GM18951 (cell line): ENCODE measurements at regions not wholly inside any gene's neighbourhood (a gene's known extent, or its start where the extent isn't known, plus 50 kb on each side); places are given as distances from the start of the nearest gene placed in this dataset.

Source experiments
- POLR2A ChIP-seq: IDR thresholded peaks from 4 replicates; pipeline ENCODE4 v1.6.1; 2011; ENCODE audit warnings: mild to moderate bottlenecking; ENCODE audit not compliant: insufficient read length, insufficient read depth; ENCODE audit errors: extremely low read depth
- in situ Hi-C: fragments of 300-500 bp; cut with MboI; formaldehyde crosslinking; loops from one replicate; pipeline ENCODE4 v1.12.0; 2022; ENCODE audit warnings: low sequenced_read_pairs, mixed read lengths, inconsistent platforms; ENCODE audit not compliant: unreplicated experiment

DNA sequence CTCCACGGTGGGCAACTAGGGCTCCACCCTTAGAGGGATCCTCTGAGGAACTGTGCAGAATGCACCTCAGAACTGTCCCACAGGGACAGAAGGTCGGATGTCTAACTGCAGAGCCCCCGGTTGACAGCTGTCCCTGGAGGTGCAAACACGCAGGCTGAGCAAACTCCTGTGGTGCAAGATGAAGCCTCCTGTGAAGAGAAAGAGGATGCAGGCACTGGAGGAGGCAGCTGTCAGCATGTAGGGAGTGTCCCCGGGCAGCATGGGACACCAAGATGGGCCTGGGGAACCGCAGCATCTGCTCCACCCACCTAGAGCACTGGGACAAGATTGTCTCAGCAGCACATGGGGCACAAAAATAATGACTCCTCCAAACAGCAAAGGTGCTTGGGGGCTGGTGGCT, 258.9 kb downstream of the ABHD5 start:
- in situ Hi-C loops, result no loop called here
- TF ChIP-seq POLR2A, result no peak

DNA sequence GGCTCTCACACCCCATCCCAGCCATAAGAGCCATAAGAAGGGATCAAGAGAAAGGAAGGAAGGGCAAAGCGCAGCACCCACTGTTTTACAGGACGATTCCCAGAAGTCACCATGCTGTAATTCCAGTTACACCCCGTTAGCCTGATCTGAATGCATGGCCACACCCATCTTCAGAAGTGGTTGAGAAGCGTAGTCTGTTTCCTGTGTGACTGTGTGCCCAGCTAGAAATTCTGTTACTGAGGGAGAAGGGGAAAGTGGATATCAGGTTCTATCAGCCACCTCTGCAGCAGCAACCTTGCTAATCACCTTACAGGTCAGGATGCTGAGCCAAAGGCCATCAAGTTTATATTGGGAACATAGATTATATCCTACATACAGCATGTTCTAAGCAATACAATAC, 260.0 kb downstream of the ABHD5 start:
- TF ChIP-seq POLR2A, result no peak
- in situ Hi-C loops, result no loop called here

DNA sequence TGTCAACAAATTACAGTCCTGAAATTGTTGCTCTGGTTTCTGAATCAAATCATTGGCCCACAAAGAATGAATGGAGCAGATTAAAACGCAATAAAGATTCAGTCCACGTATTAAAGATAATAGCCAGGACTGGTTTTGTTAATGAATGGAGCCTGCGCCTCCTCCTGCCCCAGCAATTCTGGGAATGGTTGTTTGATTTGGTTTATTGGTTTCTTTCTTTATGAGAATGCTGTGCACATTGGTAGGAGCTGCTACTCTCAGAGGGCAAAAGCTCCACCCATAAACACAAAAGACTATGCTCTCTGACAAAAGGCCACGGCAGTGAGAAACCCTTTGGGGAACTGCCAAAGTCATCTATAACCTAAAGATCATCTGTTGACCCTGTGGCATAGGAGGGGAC, 261.1 kb downstream of the ABHD5 start:
- no peak for TF ChIP-seq POLR2A
- in situ Hi-C loops, result no loop called here

DNA sequence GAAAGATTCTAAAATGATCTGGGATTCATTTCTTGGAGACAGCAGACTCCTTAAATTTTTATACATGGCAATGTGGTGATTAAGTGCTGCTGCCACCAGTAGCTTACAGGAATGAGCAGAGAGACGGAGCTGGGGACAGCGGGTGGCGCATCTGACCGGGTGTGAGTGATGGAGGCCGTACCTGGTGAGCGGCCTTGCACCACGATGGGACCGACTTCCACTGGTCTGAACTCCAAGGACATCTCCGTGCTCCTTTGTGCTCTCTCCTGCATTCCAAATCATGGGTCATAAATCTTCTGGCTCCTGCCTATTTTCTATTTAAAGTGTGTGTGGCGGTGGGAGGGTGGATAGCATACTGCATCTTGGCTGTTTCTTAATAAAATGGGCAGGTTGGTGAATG, 262.6 kb downstream of the ABHD5 start:
- in situ Hi-C loops, result no loop called here

DNA sequence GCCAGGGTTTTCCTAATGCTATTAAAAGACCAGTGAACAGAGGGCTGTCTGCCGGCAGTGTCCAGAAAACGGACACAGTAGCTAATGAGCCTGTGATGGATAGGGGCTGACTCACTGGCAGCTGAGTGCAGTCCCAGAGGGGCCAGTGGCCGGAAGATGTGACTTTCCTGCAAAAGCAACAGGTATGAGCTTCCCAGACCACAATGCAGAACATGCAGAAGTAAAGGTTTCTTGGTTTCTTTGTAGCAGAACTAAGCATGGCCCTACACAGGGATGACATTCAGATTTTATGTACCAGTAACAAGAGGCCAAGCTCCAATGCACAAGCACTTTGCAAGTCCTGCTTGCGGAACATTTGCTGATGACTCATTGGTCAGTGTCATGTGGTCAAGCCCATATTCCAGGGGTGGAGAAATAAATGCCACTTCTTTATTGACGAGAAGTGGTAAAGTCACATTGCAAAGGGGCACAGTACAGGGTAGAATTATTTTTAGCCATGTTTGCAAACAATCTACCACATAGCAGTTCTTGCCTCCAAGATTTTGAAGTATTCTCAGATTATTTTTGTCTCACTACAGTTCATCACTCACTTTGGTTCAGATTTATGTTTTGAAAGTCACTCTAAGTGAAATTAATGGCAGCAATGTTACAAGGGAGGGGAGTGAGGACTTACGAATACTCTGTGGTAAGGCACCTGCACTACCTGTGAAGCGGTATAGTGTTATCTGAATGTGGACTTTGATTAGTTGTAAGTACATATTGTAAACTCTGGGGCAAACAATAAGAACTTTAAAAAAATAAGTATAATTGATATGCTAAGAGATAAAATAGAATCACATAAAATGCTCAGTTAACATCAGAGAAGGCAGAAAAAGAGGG, 263.3 kb downstream of the ABHD5 start:
- in situ Hi-C loops, result no loop called here
- TF ChIP-seq POLR2A, result no peak

More for the DNA sequence above, 262.6 kb downstream of the ABHD5 start:
- TF ChIP-seq POLR2A, result no peak

DNA sequence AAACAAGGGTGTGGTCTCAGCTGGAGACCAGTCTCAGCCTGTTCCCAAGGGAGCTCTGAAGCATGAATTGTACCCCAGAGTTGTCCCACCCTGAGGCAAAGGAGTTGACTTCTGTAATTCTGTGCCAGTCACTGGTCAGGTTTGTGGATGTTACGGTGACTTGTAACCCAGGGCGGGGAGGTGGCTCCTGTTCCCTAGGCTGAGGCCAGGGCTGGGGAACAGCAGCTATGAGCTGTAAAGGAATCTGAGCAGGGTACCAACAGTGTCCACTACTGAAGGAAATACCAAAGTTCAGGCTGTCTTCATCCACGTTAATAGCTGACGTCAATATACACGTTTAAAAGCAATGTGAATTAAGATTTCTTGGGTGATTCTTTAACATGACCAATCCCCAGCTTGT, 266.2 kb downstream of the ABHD5 start:
- no peak for TF ChIP-seq POLR2A

DNA sequence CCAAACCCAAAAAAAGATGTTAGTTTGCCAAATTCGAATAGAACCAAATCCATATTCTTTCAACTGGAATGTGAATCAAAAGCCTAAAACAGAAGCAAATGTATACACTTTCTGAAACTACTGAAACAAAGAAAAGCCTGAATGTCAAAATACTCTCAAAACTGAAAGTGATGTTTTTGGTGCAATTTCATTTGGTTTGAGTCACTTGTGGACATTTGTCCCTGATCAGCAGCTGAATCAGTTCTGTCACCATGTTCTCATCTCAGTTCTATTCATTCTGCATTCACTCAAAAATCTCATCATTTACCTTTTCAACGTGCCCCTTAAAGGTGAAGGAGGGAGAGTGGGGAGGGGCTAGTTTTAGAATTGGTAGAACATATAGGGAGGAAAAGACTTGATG, 266.8 kb downstream of the ABHD5 start:
- no peak for TF ChIP-seq POLR2A
- in situ Hi-C loops, result no loop called here

More for the DNA sequence above, 266.2 kb downstream of the ABHD5 start:
- in situ Hi-C loops, result no loop called here

DNA sequence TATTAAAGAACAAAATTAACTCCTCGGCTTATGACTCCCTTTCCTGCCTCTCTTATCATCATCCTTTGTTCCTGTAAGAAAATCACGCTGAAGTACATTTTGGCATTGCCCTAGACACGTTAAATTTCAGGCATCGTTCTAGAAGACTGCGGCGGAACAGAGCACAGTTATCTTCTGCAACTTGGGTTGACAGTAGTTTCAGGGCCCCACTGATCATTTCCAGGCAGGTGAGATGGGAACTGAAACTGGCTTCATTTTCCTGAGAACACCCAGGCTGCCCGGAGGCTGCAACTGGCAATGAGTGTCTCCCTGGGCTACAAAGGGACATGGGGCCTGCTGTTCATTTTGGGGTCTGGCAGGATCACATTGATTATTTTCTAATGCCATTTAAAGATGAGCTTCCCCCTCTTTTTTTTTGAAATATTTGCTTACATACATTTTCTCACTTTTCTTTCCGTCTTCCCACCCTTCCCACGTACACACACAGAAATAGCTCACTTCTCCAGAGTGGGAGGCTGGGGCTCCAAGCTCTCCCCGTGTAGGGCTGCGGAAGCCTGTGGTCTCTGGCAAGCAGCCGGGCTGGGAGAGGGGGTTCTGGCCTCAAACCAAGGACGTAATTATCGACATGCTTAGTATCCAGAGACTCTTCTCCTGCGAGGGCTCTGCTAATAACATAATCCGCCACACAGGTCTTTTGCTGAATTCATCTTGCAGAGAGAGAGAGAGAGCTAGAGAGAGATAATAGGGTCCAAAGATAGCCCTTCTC, 267.4 kb downstream of the ABHD5 start:
- in situ Hi-C loops, result no loop called here
- TF ChIP-seq POLR2A, result no peak

DNA sequence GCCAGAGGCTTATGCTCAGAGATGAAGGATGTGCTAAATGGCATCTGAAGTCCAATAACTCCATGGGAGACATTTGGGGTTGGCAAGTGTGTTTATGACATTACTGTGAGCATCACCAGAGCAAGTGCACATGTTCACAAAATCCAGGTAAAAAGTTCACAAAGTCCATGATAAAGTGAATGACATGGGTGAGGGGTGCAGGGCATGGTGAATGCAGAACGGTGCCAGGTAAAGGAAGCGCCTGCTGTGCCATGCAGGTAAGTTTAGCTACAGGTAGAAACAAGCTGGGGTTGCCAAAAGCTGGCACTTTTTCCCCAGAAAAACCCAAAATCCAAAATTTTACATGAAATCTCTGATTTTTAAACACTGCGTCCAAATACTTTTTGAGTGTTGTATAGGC, 268.2 kb downstream of the ABHD5 start:
- in situ Hi-C loops, result no loop called here
- TF ChIP-seq POLR2A, result no peak

DNA sequence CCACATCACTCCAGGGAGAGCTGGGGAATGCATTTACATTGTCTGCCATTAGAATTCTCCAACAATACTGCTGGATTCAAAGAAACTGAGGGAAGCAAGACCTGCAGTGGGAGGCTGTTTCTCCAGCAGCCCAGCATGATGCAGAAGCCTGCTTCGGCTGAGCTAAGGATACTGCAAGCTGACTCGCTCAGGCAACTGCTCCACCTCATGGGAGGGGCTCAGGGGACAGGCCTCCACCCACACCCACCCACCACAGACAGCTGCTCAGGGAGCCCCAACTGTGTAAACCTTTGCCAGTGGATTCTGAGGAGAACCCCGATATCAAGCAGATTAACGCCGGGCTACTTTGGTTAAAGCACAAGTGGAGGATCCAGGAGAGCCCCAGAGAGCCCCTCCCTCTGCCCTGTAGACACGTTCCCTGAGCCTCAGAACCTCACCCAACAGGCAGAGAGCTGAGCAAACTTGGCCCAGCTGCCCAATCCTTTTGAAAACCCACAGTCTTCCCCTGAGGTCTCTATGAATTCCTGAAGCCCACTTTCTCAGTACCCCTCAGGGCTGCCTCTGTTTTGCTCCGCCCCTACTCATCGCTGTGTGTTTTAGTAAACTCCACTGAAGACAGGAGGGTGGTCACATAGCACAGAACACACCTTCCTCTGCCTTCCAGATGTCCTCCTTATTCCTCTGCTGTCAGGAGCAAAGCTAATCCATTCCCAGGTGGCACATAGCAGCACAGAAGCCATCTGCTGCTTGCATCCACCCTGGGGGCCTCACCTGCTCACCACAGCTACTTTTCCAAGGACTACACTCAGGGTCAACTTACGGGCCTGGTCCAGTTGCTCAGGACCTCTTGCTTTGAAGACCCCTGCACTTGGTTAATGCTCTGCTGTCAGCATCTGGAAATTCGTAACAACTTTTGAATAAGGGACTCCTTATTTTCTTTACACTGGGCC, 269.0 kb downstream of the ABHD5 start:
- in situ Hi-C loops, result no loop called here
- TF ChIP-seq POLR2A, result no peak

DNA sequence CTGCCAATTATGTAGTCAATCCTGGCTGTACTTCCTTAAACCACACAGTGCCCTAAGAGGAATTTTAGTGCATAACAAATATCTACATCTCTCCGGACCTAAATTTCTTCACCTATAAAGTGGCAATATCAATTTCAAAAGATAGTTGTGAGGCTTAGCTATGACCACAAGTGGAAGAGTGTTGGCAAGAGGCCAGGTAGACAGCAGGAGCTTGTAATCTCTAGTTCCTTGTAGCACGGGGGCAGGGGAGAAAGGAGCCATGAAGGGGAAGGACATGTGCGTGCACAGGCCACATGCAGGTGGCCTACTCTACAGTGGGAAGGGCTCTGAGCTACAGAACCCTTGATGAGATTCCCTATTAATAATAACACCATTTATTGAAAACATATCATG, 269.7 kb downstream of the ABHD5 start:
- in situ Hi-C loops, result no loop called here

DNA sequence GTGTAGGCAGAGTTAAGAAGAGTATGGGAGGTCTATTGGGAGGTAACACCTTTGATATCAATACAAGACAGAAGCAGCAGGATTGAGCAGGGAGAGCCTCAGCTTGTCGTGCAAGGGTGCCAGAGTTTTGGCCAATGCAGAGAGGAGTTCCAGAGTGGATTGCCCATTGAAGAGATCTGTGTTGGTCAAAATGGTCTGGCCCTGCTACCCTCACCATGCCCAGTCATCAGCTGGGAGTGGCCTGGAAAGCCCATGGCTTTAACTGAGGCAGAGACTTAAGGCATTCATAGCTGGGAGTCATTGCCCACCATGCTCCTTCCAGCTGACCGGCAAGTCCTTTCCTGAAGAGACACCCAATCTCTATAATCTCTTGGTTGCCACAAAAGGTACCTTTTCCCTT, 271.3 kb downstream of the ABHD5 start:
- in situ Hi-C loops, result no loop called here
- TF ChIP-seq POLR2A, result no peak

More for the DNA sequence above, 269.7 kb downstream of the ABHD5 start:
- no peak for TF ChIP-seq POLR2A

DNA sequence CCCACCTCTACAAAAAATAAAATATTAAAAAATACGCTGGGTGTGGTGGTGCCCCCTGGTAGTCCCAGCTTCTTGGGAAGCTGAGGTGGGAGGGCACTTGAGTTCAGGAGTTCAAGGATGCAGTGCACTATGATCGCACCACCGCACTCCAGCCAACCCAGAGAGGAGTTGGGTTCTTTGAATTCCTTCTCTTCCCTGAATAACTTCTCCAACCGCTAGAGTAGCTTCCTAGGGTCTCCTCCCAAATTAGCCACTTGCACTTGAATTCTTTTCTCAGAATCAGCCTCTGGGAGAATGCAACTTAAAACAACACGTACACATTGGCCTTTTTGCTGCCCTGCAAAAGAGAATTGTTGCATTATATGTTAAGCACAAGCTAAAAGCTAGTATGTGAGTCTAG, 272.5 kb downstream of the ABHD5 start:
- in situ Hi-C loops, result no loop called here
- no peak for TF ChIP-seq POLR2A
